Heart right ventricle (tissue), 16 donors: ENCODE measurements at regions not wholly inside any gene's neighbourhood (a gene's known extent, or its start where the extent isn't known, plus 50 kb on each side); places are given as distances from the start of the nearest gene placed in this dataset.

ENCODE experiments used
- ATAC-seq, 8 donors: fragments of 200-7000 bp; cut with Tn5 transposase; one replicate each; pipeline ENCODE4 v1.9.1; 2020; ENCODE audit warnings: mild to moderate bottlenecking in 8 of 8, moderate library complexity in 8 of 8, moderate number of reproducible peaks in 1 of 8
- DNase-seq, 2 donors: peaks; one replicate each; pipeline ENCODE4 v3.0.0-alpha.2; 2020
- H3K27ac ChIP-seq, 10 donors: fragments of 200-600 bp; sonication (generic) in 2 of 10; one replicate each; pipeline versions ENCODE4 v1.5.0 to v1.8.0; 2020 to 2022; ENCODE audit warnings: mild to moderate bottlenecking in 3 of 10
- H3K27me3 ChIP-seq, 7 donors: fragments of 200-600 bp; one replicate each; pipeline ENCODE4 v1.8.0; 2021 to 2022; ENCODE audit warnings: mild to moderate bottlenecking in 2 of 7
- H3K36me3 ChIP-seq, 9 donors: fragments of 200-600 bp; sonication (generic) in 1 of 9; one replicate each; pipeline versions ENCODE4 v1.5.0 to v1.8.0; 2020 to 2022; ENCODE audit warnings: mild to moderate bottlenecking in 2 of 9
- H3K4me1 ChIP-seq, 9 donors: fragments of 200-600 bp; sonication (generic) in 1 of 9; one replicate each; pipeline versions ENCODE4 v1.5.0 to v1.8.0; 2020 to 2022; ENCODE audit warnings: mild to moderate bottlenecking in 4 of 9
- H3K4me3 ChIP-seq, 10 donors: fragments of 200-600 bp; sonication (generic) in 2 of 10; one replicate each; pipeline versions ENCODE4 v1.5.0 to v1.8.0; 2020 to 2022; ENCODE audit warnings: mild to moderate bottlenecking in 7 of 10, moderate library complexity in 2 of 10
- H3K9me3 ChIP-seq, 11 donors: fragments of 200-600 bp in 10 of 11; sonication (generic) in 2 of 11; one replicate each; pipeline versions ENCODE4 v1.5.0 to v1.8.0; 2013 to 2022; ENCODE audit warnings: mild to moderate bottlenecking in 2 of 11, control low read depth in 1 of 11, moderate library complexity in 1 of 11
- WGBS, 2 donors: extraction: QIAGEN DNeasy Blood & Tissue Kit; methylation state at CpG; one replicate each; pipeline ENCODE4 v1.1.7; 2013; ENCODE audit warnings: inconsistent platforms in 1 of 2; 5-methylcytosine and 5-hydroxymethylcytosine counted together
- intact Hi-C, 10 donors: fragments of 100-400 bp; cut with DNase I; formaldehyde crosslinking; loops; one replicate each; pipeline versions ENCODE4 v1.11.1 to v1.14.2; 2022
- TF ChIP-seq, protein P1 (sequence below), 9 donors: fragments of 200-600 bp; sonication (generic) in 2 of 9; IDR thresholded peaks; one replicate each; pipeline versions ENCODE4 v1.5.0 to v1.8.0; 2021 to 2022; ENCODE audit warnings: antibody characterized with exemption in 9 of 9, mild to moderate bottlenecking in 5 of 9, moderate library complexity in 1 of 9
- donor health status: Arrhythmogenic right ventricular cardiomyopathy.
- donor health status: ischemic (EF 13 %, LVEDD 7.1; RV severe dilation, severe dysfunction).
- donor health status: healthy with polysubstance abuse.
- donor health status: DM: no; HTN: yes; CAD: no.
- donor health status: DM: no; HTN: no; CAD: no.
- donor health status: ischemic (EF 25% LVEDD 6.9; RV normal size, moderate dysfunction).
- donor health status: ischemic (EF 25% LVEDD 5.7; RV mildly dilated, moderate dysfunction).
- donor health status: healthy.
- donor health status: DM: yes; HTN: yes; CAD: no.
- donor health status: Ischemic cardiomyopathy.
- donor health status: ischemic (EF 35%, LVEDD 5.7; RV mildly dilated, moderate dysfunction).
- donor health status: nonischemic (EF 11% LVEDD 7.7; RV severe dilation, severe dysfunction).
- donor health status: DM: yes; HTN: yes; CAD: no.
- donor health status: PGD.
- donor health status: ischemic (EF 29% LVEDD 5.4; RV normal size, mild dysfunction).
- donor health status: nonischemic (EF 23%, LVEDD 6.1; RV moderate dilation, normal function).

- Histone ChIP-seq H3K4me1 (no peaks in the 10 kb centered on the region), H3K36me3 (no peaks in the 10 kb centered on the region), H3K27me3 (no peaks in the 10 kb centered on the region), H3K9me3 (peaks cover 0 to 53% (median 0%) of the 10 kb centered on the region in 11 donors), H3K27ac (no peak overlapping the region), H3K4me3 (no peak overlapping the region)
- DNase-seq (no peak), ATAC-seq (no peak)
- intact Hi-C loops = no loop called here
- 42 to 43% methylated on average over 3 of the region's 3 CpGs for whole genome bisulfite sequencing, 2 donors
- TF ChIP-seq, protein P1, sequence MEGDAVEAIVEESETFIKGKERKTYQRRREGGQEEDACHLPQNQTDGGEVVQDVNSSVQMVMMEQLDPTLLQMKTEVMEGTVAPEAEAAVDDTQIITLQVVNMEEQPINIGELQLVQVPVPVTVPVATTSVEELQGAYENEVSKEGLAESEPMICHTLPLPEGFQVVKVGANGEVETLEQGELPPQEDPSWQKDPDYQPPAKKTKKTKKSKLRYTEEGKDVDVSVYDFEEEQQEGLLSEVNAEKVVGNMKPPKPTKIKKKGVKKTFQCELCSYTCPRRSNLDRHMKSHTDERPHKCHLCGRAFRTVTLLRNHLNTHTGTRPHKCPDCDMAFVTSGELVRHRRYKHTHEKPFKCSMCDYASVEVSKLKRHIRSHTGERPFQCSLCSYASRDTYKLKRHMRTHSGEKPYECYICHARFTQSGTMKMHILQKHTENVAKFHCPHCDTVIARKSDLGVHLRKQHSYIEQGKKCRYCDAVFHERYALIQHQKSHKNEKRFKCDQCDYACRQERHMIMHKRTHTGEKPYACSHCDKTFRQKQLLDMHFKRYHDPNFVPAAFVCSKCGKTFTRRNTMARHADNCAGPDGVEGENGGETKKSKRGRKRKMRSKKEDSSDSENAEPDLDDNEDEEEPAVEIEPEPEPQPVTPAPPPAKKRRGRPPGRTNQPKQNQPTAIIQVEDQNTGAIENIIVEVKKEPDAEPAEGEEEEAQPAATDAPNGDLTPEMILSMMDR (IDR thresholded peaks at IDR 0.05) = no peak
Observed at GRCh38 chr17:22490399-22490798, 798.1 kb downstream of the KCNJ18 start.

- Histone ChIP-seq H3K4me3 (no peak overlapping the region), H3K4me1 (no peaks in the 10 kb centered on the region), H3K9me3 (peaks cover 0 to 45% (median 0%) of the 10 kb centered on the region in 11 donors), H3K27me3 (no peaks in the 10 kb centered on the region), H3K27ac (no peak overlapping the region), H3K36me3 (no peaks in the 10 kb centered on the region)
- TF ChIP-seq, protein P1 (IDR thresholded peaks at IDR 0.05) = no peak
- 41 to 54% methylated on average over 4 of the region's 4 CpGs for WGBS, 2 donors
- ATAC-seq (no peak), DNase-seq (no peak)
- intact Hi-C loops = no loop called here
Observed at GRCh38 chr17:22492331-22492730, 800.0 kb downstream of the KCNJ18 start.

GRCh38 chr17:22496450-22496849 is 804.1 kb downstream of the KCNJ18 start:
- no peak for ATAC-seq
- H3K36me3 ChIP-seq = no peaks in the 10 kb centered on the region
- no peak overlapping the region for H3K4me3 ChIP-seq
- no peak overlapping the region for H3K27ac ChIP-seq
- H3K9me3 ChIP-seq = peaks cover 0 to 33% (median 0%) of the 10 kb centered on the region in 11 donors
- H3K27me3 ChIP-seq = no peaks in the 10 kb centered on the region
- intact Hi-C loops = no loop called here
- DNase-seq = no peak
- H3K4me1 ChIP-seq = no peaks in the 10 kb centered on the region
- WGBS, 2 donors = 71 to 76% methylated on average over 5 of the region's 5 CpGs
- TF ChIP-seq, protein P1 (IDR thresholded peaks at IDR 0.05) = no peak

DNA sequence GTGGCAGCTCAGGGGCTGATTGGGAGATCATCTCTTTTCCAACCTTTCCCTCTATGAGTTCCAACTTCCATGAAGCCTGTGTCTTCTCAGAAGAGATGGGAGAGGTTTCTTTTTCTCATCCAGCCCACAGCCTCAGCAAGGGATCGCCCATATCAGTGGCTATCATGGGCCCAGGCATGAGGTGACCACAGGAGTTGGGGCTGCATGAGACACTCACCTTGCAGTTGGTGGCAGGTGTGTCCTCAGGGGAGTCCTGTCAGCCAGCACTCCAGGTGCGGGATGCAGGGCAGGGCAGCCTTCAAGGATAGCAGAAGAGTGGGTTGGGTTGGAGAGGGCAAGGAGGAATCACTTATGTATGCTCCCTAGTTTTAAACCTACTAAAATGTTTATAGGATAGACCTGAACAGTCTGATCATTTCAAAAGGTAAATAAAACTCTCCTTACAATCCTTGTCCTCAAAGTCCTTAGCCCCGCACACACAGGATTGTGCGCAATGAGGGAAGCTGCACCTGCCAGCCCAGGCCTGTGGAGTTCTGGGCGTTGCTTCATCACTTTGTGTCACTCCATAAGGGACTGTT is 811.1 kb downstream of the KCNJ18 start:
- Histone ChIP-seq H3K4me3 (no peak overlapping the region), H3K27ac (no peak overlapping the region), H3K4me1 (no peaks in the 10 kb centered on the region), H3K27me3 (peaks cover 0 to 3% (median 0%) of the 10 kb centered on the region in 7 donors), H3K9me3 (peaks cover 0 to 59% (median 0%) of the 10 kb centered on the region in 11 donors), H3K36me3 (no peaks in the 10 kb centered on the region)
- intact Hi-C loops = no loop called here
- TF ChIP-seq, protein P1 (IDR thresholded peaks at IDR 0.05) = no peak
- 62 to 71% methylated on average over 5 of the region's 5 CpGs for WGBS, 2 donors
- ATAC-seq = no peak
- no peak for DNase-seq
